Right ventricle myocardium superior (tissue), 1 donor: ENCODE measurements at regions not wholly inside any gene's neighbourhood (a gene's known extent, or its start where the extent isn't known, plus 50 kb on each side); places are given as distances from the start of the nearest gene placed in this dataset.

Experiments
- ATAC-seq: fragments of 200-7000 bp; cut with Tn5 transposase; one replicate; pipeline ENCODE4 v1.9.1; 2020; ENCODE audit warnings: mild to moderate bottlenecking; ENCODE audit not compliant: poor library complexity
- DNase-seq: peaks from one replicate; pipeline ENCODE4 v3.0.0-alpha.2; 2020
- intact Hi-C: fragments of 100-400 bp; cut with DNase I; formaldehyde crosslinking; loops from one replicate; pipeline ENCODE4 v1.11.2; 2022
- donor health status: DM: no; HTN: yes; CAD: no; lungs with severe emphysema.

DNA sequence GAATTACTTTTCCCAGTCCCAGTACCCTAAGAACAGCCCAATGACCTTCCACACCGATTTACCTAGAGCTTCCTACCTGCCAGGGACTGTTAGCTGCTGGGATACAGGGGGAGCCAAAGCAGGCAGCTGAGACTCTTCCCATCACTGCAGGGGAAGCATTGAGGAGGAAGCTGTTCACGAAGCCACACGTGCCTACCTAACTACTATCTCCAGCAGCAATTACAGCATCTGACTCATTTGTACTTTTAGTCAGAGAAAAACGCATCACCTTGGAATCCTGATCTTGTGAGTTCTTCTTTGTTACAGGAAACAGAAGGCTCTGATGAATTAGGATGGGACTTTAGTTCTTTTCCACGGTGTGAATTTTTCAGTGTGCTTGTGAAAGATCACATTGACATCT lies 113.7 kb upstream of the DHX40 start:
- intact Hi-C loops: no loop called here
- no peak for ATAC-seq
- DNase-seq: no peak

DNA sequence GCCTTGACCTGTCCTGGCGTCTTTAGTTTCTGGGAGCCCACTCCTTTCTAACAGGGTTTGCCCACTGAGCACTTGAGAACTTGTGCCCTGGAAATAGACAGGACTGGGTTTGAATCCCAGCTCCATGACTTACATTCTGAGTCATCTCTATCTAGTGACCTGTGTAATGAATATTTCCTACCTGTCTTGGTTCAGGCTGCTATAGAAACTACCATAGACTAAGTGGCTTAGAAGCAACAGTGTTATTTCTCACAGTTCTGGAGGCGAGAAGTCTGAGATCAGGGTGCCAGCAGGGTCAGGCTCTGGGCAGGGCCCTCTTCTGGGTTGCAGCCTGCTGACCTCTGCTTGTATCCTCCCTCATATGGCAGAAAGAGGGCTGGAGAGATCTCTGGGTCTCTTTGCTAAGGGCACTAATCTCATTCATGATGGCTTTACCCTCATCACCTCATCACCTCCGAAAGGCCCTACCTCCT lies 110.7 kb upstream of the DHX40 start:
- intact Hi-C loops: no loop called here

DNA sequence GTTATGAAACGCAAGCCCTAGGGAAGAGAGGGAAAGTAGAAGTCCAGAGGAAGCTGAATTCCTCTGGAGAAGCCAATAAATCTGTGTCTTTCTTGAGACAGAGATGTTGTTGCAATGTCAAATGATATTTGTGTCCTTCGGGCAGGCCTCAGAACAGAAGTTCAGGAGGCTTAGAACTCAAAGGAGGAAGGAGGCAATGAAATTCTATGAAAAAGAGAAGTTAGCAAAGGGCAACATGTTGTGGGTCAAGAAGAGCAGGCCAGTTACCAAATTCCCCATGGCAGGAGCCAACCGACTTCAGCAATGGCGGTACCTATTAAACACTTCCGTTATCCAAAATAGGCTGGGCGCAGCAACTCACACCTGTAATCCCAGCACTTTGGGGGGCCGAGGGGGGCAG lies 109.0 kb upstream of the DHX40 start:
- intact Hi-C loops: no loop called here
- no peak for ATAC-seq
- DNase-seq: no peak

More for the DNA sequence above, 110.7 kb upstream of the DHX40 start:
- no peak for DNase-seq
- no peak for ATAC-seq

DNA sequence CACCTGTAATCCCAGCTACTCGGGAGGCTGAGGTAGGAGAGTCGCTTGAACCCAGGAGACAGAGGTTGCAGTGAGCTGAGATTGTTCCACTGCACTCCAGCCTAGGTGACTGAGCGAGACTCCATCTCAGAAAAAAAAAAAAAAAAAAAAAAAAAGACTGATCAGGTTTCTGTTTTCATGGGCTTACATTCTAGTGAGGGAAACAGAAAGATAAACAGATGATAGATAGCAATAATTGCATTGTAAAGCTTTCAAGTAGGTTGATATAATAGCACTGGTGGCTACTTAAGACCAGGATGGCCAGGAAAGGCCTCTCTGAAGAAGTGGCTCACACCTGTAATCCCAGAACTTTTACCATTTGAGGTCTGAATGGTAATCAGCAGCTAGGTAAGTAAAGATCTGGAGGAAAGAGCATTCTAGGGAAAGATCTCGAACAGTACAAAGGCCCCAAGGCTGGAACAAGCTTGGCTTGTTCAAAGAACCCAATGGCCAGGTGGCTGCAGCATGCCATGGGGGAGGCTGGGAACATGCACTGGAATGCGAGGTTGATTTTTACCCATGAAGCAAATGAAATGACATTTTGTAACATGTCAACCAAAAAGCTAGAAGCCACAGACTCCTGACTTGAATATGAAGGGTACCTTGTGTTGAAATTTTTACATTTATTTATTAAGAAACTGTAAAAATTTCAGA lies 108.3 kb upstream of the DHX40 start:
- DNase-seq (no peak), ATAC-seq (no peak)
- intact Hi-C loops: no loop called here

DNA sequence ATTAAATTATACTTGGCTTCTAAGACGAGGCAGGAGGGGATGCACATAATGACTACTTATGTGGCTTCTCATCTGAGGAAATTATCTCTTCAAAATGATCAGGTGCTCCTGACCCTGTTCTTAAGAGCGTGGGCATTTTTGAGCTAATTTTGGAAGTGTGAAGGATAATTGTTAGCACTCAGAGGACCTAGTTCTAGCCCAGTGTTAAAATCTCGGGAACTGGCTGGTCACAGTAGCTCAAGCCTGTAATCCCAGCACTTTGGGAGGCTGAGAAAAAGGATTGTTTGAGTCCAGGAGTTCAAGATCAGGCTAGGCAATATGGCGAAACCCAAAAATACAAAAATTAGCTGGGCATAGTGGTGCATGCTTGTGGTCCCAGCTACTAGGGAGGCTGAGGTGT lies 103.0 kb upstream of the DHX40 start:
- no peak for DNase-seq
- intact Hi-C loops: no loop called here
- no peak for ATAC-seq

DNA sequence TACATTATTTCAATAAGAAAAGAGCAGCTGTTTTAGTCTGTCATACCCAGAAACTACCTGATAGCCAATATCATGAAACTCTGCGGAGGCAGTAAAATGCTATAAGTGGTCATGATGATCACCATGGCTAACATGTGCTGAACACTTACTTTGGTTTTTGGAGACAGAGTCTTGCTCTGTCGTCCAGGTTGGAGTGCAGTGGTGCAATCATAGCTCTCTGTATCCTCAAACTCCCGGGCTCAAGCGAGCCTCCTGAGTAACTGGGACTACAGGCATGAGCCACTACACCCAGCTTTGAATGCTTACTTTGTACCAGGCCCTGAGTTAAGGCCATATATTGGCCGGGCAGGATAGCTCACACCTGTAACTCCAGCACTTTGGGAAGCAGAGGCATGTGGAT lies 101.2 kb upstream of the DHX40 start:
- ATAC-seq (no peak), DNase-seq (no peak)
- intact Hi-C loops: no loop called here

DNA sequence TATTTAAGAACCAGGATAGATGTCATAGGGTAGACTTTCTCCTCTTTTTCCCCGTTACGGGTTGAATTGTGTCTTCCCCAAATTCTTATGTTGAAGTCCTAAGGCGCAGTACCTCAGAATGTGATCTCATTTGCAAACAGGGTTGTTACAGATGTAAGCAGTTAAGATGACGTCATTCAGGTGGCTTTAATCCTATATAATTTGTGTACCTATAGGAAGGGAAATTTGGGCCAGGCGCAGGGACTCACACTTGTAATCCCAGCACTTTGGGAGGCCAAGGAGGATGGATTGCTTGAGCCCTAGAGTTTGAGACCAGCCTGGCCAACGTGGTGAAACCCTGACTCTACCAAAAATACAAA lies 99.5 kb upstream of the DHX40 start:
- no peak for ATAC-seq
- intact Hi-C loops: no loop called here

DNA sequence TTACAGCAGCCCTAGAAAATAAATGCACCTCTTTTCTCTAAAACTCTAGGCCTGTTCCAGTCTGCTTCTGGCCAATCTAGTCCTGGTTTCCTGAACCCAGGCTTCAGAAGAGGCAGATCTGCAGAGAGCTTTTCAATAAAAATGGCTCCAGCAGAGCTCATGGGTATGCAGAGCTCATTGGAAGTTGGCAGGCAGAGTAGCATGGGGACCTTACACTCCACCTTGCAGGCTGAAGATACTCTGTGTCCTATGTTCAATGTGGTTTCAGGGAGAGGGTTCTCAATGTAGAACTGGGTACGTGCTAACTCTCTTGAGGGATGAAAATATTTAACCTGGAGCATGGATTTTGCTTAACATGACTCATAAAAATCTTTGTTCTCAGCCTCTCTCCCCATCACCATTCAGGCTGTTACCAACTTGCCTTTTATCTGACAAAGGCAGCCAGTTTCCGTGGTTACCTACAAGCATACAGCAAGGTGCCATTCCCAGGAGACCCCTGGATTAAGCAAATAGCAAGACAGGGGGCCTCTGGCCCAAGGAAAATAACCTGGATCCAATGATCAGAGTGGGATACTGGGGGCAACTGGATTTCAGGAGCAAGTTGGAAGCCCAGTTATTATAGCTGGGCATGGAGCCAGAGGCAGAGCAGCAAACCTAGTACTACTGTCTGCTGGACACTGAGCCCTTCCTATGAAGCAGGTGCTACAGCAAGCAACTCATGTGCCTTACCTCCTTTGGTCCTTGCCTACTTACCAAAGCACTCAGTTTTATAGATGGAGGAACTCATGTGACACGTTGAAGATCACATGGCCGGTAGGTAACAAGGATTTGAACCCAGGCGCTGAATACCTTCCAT lies 98.2 kb upstream of the DHX40 start:
- DNase-seq: no peak
- intact Hi-C loops: no loop called here
- ATAC-seq: no peak

More for the DNA sequence above, 99.5 kb upstream of the DHX40 start:
- DNase-seq: no peak

DNA sequence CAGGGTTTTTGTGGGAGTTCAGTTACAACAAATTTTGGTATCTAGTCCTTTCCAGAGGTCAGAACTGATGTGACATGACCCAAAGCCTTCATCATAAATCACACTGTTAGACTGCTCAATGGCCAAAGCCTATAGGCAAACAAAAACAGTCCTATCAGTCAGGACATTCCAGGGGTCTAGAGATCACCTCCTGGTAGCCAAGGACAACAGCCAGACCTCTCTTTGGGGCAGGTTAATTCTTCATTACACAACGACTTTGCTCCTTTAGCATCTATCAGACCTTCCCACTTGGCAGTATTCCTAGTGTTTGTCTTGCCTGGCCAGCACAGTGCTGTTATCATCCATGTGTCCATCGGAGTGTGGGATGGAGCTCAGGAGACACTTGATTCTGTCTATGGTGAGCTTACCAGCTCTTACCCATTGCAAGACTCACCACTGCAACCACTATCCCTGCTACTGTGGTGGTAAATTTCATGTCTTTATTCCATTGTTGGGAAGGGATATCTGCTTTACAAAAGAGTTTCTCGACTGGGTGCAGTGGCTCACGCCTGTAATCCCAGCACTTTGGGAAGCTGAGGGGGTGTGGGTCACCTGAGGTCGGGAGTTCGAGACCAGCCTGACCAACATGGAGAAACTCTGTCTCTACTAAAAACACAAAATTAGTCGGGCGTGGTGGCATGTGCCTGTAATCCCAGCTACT lies 95.5 kb upstream of the DHX40 start:
- ATAC-seq: no peak
- no peak for DNase-seq
- intact Hi-C loops: no loop called here

DNA sequence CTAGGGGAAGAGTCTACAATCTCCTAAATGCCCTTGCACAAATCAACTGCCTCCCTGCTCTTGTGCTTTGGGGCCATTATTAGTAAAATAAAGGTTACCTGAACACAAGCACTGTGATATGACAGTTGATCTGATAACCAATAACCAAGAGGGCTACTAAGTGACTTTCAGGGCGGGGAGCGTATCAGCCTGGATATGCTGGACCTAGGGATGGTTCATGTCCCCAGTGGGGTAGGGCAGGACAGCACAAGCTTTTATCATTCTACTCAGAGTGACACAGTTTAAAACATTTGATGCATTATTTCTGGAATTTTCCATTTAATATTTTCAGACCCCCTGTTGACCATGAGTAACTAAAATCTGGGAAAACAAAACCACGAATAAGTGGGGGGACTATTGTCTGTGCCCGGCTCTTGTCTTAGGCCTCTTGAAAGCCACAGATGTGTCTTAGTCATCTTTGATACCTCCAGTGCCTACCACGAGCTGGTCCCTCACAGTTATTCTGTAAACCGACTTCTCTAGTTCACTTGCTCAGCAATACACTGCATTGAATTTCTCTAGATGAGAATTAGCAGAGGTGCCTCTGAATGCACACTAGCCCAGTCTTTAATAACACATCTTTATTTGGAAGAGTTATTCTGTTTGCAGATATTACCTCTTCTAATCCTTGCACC lies 94.6 kb upstream of the DHX40 start:
- intact Hi-C loops: no loop called here
- DNase-seq: no peak
- no peak for ATAC-seq

DNA sequence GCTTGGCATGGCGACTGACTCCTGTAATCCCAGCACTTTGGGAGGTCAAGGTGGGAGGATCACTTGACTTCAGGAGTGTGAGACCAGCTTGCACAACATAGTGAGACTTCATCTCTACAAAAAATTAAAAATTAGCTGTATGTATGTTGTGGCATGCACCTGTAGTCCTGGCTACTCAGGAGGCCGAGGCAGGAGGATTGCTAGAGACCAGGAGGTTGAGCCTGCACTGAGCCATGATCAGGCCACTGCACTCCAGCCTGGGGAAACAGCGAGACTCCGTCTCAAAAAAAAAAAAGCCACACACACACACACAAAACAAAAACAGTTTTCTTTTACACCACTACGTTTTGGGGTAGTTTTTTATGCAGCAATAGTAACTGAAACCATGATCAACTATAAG lies 89.0 kb upstream of the DHX40 start:
- no peak for DNase-seq
- no peak for ATAC-seq
- intact Hi-C loops: no loop called here

DNA sequence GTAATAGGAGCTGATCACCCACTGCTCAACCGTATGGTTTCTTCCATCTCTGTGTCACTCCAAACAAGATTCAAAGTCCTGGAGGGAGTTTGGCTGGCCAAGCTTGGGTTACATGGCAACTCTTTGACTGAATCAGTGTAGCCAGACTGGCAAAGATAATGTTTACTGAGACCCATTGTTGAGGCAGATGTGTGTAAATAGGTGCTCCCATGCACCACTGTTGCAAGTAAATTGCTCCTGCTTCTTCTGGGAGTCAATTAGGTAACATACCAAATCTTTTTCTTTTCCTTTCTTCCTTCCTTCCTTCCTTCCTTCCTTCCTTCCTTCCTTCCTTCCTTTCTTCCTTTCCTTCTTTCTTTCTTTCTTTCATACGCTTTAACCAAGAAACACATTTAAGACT lies 86.3 kb upstream of the DHX40 start:
- intact Hi-C loops: no loop called here
- ATAC-seq (no peak), DNase-seq (no peak)

DNA sequence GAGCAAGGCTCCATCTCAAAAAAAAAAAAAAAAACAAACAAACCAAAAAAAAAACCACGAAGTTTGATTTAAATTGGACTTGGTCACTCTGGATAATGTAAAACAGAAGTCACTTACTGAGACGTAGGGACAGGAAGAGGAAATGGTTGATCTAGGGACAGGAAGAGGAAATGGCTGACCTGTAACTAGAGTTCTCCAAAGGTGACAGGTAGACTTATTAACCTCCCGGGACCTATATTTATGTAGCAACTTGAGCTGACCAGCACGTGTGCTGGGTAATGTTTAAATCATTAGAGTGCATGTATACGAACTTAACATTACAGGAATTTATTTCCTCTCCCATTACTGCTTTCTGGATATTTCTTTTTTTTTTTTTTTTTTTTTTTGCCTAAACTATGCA lies 81.5 kb upstream of the DHX40 start:
- intact Hi-C loops: no loop called here
- DNase-seq (no peak), ATAC-seq (no peak)

DNA sequence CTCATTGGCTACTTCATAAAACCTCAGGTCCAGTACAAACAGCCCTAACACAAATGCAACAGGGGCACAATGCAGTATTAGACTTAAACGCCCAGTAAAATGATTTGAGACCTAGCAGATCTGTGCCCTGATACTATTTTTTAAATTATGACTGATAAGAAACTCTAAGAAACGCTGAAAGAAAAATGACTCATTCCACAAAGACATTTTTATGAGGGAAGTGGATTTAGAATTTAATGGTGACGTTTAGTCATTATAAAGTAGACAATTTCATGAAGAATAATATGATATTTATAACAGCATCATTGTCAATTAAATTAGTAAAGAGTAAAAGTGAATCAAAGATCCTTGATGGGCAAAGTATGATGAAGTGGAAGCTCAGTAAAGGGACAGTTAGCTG lies 80.4 kb upstream of the DHX40 start:
- no peak for ATAC-seq
- intact Hi-C loops: no loop called here
- DNase-seq: no peak

DNA sequence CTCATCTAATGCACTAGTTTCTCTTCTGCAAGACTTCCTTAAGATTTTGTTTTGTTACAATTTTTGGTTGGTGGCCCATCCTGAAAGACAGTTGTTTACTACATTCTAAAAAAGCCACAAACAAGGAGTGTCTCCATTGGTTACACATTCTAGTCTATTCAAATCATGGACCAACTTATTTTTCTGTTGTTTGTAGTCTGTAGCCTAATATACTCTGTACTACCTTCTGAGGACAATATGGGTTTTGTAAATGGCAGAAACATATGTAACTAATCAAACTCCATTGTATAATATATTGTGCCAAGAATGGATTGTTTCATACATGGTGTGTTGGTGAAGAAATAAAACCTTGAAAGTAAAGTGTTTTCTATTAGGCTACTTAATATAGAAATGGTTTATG lies 79.5 kb upstream of the DHX40 start:
- intact Hi-C loops: no loop called here
- DNase-seq: no peak
- ATAC-seq: no peak

DNA sequence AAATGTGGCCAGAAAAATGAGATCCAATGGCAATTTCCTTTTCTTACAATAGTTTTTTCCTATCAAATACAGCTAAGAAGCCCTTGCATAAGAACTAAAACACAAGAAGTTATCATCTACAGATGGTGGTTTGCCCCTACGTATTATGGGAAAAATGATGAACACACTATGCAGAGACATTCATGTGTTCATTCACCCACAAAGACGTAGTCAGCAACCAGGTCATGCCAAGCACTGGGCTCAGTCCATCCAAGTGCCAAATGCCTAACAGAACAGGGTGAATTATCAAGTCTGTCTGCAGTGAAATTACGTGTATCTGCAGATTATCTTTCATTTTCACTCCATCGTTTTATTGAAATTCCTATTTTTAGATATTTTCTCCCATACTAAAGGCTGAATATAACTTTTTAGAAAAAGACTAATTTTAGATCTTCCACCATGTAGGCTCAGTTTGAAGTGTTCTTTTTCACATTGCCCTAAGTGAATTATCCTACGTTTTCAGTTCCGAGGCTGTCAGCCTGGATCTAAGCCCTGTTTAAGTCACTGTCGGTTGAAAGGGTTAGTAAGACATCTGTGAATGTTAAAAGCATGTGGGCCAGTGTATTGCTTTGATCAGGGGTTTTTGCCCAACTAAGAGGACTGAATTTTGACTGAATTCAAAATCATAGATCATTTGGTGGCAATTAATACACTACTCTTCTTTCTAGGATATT lies 78.1 kb upstream of the DHX40 start:
- intact Hi-C loops: no loop called here
- DNase-seq (no peak), ATAC-seq (no peak)

DNA sequence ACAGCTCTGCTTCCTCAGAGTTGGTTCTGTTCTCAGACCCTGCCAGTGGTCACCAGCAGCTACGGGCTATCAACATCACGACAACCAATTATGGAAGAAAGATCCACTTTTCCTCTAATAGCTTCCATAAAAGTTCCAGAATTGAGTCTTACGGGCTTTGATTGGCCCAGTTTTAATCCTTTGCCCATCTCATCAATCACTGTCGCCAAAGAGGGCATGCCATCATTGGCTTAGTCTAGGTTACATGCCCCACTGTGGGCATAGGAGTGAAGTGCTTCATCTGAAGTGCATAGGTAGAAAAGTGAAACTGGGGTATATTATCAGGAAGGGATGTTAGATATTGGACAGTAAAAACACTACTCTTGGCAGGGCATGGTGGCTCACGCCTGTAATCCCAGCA lies 76.6 kb upstream of the DHX40 start:
- ATAC-seq (no peak), DNase-seq (no peak)
- intact Hi-C loops: no loop called here

DNA sequence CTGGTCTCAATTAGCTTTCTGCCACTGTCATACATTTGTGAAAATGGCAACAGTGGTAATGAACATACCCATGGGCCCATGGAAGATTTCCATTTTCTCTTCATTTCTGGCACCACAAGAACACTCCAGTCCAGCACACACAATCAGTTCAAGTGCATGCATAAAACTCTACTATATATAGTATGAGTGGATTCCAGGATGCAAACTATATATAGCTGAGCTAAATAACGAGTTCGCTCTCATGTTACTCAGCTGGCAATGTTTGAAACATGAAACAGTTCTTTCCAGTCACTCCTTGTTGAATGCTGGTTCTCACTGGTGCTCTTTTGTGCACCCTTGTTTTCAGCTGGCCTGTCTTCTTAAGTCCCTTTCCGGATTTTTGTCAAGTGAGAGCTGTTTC lies 75.2 kb upstream of the DHX40 start:
- DNase-seq (no peak), ATAC-seq (peak; percentile 85)
- intact Hi-C loops: no loop called here
